GM12874 (cell line): ENCODE measurements at regions not wholly inside any gene's neighbourhood (a gene's known extent, or its start where the extent isn't known, plus 50 kb on each side); places are given as distances from the start of the nearest gene placed in this dataset.

Experiments
- CTCF ChIP-seq: IDR thresholded peaks from 2 replicates; pipeline ENCODE4 v1.5.1; 2011; ENCODE audit warnings: low read depth, mild to moderate bottlenecking, control low read depth, low read length, moderate library complexity; ENCODE audit not compliant: insufficient read depth

GRCh38 chr15:95292785-95293450 lies 1037.6 kb upstream of the NR2F2 start:
- TF ChIP-seq CTCF, result no peak

GRCh38 chr15:95293456-95294031 lies 1037.0 kb upstream of the NR2F2 start:
- TF ChIP-seq CTCF, result no peak

- no peak for TF ChIP-seq CTCF
These were observed 1035.1 kb upstream of the NR2F2 start for GRCh38 chr15:95295363-95295762.

GRCh38 chr15:95295896-95296625 lies 1034.4 kb upstream of the NR2F2 start:
- TF ChIP-seq CTCF, result no peak

- TF ChIP-seq CTCF, result no peak
These were observed 1033.9 kb upstream of the NR2F2 start for GRCh38 chr15:95296643-95297042.

GRCh38 chr15:95298729-95299128 lies 1031.8 kb upstream of the NR2F2 start:
- no peak for TF ChIP-seq CTCF

- no peak for TF ChIP-seq CTCF
These were observed 1029.5 kb upstream of the NR2F2 start for GRCh38 chr15:95300958-95301357.
